ENCODE measurements at regions not wholly inside any gene's neighbourhood (a gene's known extent, or its start where the extent isn't known, plus 50 kb on each side); places are given as distances from the start of the nearest gene placed in this dataset.

DNA sequence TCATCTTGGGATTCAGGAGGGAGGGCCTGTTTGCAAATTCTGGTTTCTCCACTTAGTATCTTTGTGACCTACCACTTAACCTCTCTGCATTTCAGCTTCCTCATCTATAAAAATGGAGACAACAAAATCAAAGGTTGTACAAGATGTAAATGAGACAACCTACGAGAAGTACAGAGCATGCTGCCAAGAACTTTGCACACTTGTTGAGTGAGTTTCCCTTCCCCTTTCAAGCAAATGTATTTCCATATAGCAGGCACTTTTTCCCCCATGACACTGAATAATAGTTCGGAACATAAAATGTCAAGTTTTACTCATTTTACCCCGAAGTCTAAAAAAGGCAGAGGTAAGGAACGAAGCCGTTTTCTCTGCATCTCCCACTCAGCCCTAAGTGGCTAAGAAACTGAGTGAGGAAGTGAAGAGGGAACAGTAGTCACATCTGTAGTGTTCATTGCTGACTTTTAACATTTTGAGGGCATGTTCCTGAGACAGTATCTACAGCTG lies 159.0 kb downstream of the TLE1 start:
- no peaks in the 10 kb centered on the region for H4K20me1 ChIP-seq (replicated peaks; ENCODE audit: control insufficient read depth, insufficient read depth, low read length)
- in situ Hi-C loops (cut with MboI), result no loop called here
- POLR2A ChIA-PET, result no interaction called here
- H3K9ac ChIP-seq (ENCODE audit: insufficient read depth in 1 of 2, low read depth in 2 of 2, low read length in 2 of 2), result no peak overlapping the region
- H3K79me2 ChIP-seq (ENCODE audit: control insufficient read depth, insufficient read depth, low read length), result no peaks in the 10 kb centered on the region
- no TSS peak for BruUV-seq (replicated peaks)
- H3K4me2 ChIP-seq (ENCODE audit: insufficient read depth, low read length), result no peak overlapping the region
- CTCF ChIA-PET (ENCODE audit: low intra/inter-chr PET ratio), result no interaction called here
- no peaks in the 10 kb centered on the region for H3K27me3 ChIP-seq (ENCODE audit: control insufficient read depth in 2 of 2, insufficient read depth in 2 of 2, low read length in 2 of 2)
- intact Hi-C loops (cut with micrococcal nuclease), result no loop called here
- no peaks in the 10 kb centered on the region for H3K4me1 ChIP-seq (replicated peaks in 1 of 2; ENCODE audit: control insufficient read depth in 2 of 2, insufficient read depth in 2 of 2, low read length in 2 of 2)
- H2AFZ ChIP-seq (ENCODE audit: low read depth, low read length), result no peak overlapping the region
- no peak overlapping the region for H3K4me3 ChIP-seq
- no peak for ATAC-seq
- no peak for DNase-seq (ENCODE audit: extremely low read depth in 1 of 4, low spot score in 3 of 4)
- H3K9me1 ChIP-seq (ENCODE audit: control insufficient read depth, insufficient read depth, low read length), result no peaks in the 10 kb centered on the region
- no peaks in the 10 kb centered on the region for H3K9me3 ChIP-seq (replicated peaks; ENCODE audit: control insufficient read depth, insufficient read depth, low read depth, low read length)
- 3% methylated on average over 5 of the region's 5 CpGs for WGBS (ENCODE audit: insufficient coverage, low coverage, missing lambda C conversion rate)
- no peaks in the 10 kb centered on the region for H3K36me3 ChIP-seq (ENCODE audit: control insufficient read depth, insufficient read depth, low read length)
- no peak overlapping the region for H3K27ac ChIP-seq (ENCODE audit: extremely low read depth, low read depth, low read length)
- no peak for FAIRE-seq
- TF ChIP-seq ZNF561 (CRISPR knock-in tag; conservative IDR thresholded peaks at IDR 0.05) (no peak), ZC3H11A (IDR thresholded peaks at IDR 0.05; ENCODE audit: low read depth, low read length) (no peak), MECOM (CRISPR knock-in tag; IDR thresholded peaks at IDR 0.05) (no peak), ZNF3 (CRISPR knock-in tag; IDR thresholded peaks at IDR 0.05) (no peak), GTF2A2 (tag; IDR thresholded peaks at IDR 0.05) (no peak), MAFG (tag; conservative IDR thresholded peaks at IDR 0.05) (no peak), COPS2 (conservative IDR thresholded peaks at IDR 0.05) (no peak), POLR2H (tag; IDR thresholded peaks at IDR 0.05; ENCODE audit: low read depth) (no peak), PCBP2 (IDR thresholded peaks at IDR 0.05; ENCODE audit: low read depth, low read length, poor library complexity, severe bottlenecking) (no peak), ZNF175 (CRISPR knock-in tag; IDR thresholded peaks at IDR 0.05; ENCODE audit: low read depth) (no peak)
- TF ChIP-seq, protein P1, sequence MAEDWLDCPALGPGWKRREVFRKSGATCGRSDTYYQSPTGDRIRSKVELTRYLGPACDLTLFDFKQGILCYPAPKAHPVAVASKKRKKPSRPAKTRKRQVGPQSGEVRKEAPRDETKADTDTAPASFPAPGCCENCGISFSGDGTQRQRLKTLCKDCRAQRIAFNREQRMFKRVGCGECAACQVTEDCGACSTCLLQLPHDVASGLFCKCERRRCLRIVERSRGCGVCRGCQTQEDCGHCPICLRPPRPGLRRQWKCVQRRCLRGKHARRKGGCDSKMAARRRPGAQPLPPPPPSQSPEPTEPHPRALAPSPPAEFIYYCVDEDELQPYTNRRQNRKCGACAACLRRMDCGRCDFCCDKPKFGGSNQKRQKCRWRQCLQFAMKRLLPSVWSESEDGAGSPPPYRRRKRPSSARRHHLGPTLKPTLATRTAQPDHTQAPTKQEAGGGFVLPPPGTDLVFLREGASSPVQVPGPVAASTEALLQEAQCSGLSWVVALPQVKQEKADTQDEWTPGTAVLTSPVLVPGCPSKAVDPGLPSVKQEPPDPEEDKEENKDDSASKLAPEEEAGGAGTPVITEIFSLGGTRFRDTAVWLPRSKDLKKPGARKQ (CRISPR knock-in tag; IDR thresholded peaks at IDR 0.05), result no peak
- TF ChIP-seq, protein P2, sequence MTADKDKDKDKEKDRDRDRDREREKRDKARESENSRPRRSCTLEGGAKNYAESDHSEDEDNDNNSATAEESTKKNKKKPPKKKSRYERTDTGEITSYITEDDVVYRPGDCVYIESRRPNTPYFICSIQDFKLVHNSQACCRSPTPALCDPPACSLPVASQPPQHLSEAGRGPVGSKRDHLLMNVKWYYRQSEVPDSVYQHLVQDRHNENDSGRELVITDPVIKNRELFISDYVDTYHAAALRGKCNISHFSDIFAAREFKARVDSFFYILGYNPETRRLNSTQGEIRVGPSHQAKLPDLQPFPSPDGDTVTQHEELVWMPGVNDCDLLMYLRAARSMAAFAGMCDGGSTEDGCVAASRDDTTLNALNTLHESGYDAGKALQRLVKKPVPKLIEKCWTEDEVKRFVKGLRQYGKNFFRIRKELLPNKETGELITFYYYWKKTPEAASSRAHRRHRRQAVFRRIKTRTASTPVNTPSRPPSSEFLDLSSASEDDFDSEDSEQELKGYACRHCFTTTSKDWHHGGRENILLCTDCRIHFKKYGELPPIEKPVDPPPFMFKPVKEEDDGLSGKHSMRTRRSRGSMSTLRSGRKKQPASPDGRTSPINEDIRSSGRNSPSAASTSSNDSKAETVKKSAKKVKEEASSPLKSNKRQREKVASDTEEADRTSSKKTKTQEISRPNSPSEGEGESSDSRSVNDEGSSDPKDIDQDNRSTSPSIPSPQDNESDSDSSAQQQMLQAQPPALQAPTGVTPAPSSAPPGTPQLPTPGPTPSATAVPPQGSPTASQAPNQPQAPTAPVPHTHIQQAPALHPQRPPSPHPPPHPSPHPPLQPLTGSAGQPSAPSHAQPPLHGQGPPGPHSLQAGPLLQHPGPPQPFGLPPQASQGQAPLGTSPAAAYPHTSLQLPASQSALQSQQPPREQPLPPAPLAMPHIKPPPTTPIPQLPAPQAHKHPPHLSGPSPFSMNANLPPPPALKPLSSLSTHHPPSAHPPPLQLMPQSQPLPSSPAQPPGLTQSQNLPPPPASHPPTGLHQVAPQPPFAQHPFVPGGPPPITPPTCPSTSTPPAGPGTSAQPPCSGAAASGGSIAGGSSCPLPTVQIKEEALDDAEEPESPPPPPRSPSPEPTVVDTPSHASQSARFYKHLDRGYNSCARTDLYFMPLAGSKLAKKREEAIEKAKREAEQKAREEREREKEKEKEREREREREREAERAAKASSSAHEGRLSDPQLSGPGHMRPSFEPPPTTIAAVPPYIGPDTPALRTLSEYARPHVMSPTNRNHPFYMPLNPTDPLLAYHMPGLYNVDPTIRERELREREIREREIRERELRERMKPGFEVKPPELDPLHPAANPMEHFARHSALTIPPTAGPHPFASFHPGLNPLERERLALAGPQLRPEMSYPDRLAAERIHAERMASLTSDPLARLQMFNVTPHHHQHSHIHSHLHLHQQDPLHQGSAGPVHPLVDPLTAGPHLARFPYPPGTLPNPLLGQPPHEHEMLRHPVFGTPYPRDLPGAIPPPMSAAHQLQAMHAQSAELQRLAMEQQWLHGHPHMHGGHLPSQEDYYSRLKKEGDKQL (CRISPR knock-in tag; IDR thresholded peaks at IDR 0.05; ENCODE audit: borderline replicate concordance), result no peak
- TF ChIP-seq, protein P3, sequence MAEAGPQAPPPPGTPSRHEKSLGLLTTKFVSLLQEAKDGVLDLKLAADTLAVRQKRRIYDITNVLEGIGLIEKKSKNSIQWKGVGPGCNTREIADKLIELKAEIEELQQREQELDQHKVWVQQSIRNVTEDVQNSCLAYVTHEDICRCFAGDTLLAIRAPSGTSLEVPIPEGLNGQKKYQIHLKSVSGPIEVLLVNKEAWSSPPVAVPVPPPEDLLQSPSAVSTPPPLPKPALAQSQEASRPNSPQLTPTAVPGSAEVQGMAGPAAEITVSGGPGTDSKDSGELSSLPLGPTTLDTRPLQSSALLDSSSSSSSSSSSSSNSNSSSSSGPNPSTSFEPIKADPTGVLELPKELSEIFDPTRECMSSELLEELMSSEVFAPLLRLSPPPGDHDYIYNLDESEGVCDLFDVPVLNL (CRISPR knock-in tag; IDR thresholded peaks at IDR 0.05; ENCODE audit: low read depth), result no peak
- TF ChIP-seq, protein P4, sequence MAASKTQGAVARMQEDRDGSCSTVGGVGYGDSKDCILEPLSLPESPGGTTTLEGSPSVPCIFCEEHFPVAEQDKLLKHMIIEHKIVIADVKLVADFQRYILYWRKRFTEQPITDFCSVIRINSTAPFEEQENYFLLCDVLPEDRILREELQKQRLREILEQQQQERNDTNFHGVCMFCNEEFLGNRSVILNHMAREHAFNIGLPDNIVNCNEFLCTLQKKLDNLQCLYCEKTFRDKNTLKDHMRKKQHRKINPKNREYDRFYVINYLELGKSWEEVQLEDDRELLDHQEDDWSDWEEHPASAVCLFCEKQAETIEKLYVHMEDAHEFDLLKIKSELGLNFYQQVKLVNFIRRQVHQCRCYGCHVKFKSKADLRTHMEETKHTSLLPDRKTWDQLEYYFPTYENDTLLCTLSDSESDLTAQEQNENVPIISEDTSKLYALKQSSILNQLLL (CRISPR knock-in tag; IDR thresholded peaks at IDR 0.05; ENCODE audit: borderline replicate concordance), result no peak
